ENCODE measurements at regions not wholly inside any gene's neighbourhood (a gene's known extent, or its start where the extent isn't known, plus 50 kb on each side); places are given as distances from the start of the nearest gene placed in this dataset.
"Not testable (repeated sequence)": the region's sequence is repeated elsewhere in the genome, so short reads cannot be mapped to it uniquely, and the experiment has no call there.

DNA sequence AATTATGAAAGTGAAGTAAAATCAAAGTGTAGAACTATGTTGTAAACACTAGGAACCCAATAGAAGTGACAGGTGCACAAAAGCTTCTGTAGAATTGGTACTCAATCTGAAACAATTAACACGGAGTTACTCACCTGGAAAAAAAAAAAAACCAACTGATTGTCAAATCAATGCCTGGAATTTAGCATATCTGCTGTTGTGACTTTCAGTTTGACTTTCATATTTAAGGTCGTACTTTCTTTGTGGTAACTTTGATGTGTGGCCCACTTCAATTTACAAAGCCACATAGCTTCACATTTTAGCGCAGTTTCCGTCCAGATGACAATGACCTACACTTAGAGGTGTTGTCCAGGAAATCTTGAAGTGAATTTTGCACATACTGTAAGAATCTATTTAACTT, 1124.9 kb downstream of the STIM2 start:
- DNase-seq = no peak

DNA sequence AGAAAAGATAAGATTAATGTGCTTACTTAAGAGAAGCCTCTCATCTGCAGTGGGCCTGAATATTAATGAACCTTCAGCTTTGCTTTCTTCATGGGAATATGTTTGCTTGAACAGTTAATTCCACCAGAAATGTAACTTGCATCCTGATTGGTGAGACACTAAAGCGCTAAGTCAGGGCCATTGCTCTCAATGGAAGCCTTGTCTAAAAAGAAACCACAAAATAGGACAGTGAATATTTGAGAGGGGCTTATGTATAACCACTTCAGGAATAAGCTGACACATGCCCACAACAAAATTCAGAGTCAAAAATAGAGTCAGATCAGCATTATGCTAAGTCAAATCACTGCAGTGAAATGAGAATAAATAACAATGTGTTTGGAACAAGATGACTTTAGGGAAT, 1125.8 kb downstream of the STIM2 start:
- no peak for DNase-seq

DNA sequence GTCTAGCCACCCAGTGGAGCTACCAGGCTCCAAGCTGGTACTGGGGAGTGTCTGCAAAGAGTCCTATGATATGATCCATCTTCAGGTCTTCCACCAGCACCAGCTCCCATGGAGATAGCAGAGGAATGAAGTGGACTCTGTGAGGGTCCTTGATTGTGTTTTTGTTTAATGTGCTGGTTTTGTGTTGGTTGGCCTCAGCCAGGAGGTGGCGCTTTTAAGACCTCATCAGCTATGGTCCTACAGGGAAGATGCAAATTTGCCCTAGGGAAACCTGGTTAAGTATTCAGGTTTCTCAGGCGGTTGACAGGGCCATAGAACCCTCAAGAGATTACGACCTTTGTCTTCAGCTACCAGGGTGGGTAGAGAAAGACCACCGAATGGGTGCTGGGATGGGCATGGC, 1141.1 kb downstream of the STIM2 start:
- DNase-seq = no peak

DNA sequence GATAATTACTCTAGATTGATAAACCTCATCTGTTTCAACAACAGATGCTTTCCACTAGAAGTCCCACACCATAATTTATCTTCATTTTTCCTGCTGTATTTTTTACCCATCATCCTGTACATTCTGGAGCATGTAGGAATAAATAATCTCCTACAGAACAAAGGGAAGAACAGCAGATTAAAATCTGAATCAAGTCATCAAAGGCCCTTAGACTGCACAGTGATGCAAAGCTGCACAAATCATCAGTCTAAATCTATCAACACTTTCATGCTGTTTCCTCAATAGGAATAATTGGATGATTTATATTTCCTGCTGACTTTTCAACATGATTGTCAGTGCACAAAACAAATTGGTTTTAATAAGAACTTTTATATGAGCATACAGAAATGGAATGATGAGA, 1143.9 kb downstream of the STIM2 start:
- no peak for DNase-seq

DNA sequence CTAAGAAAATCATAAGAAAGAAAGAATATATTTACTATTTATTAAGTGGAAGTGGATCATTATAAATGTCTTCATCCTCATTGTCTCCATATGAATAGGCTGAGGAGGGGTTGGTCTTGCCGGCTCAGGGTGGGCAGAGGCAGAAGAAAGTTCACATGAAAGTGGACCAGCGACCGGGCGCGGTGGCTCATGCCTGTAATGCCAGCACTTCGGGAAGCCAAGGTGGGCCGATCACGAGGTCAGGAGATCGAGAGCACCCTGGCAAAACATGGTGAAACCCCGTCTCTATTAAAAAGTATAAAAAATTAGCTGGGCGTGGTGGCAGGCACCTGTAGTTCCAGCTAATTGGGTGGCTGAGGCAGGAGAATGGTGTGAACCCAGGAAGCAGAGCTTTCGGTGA, 1145.4 kb downstream of the STIM2 start:
- DNase-seq = no peak

DNA sequence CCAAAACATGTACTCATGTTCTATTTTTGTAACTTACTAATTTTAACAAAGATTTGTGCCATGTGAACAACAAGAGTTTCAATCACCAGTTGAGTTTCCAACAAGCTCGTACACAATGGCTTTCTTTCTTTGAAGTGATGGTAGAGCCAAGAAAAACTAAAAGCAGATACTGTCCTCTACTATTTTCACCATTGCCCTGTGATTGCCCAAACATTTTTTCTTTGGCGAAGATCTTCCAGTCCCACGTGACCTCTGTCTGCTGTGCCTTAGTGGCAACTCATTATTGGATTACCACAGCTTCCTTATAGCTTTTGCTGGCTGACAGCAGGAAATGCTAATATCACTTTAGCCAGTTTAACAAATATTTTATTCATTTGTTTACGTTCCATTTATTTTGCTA, 1147.1 kb downstream of the STIM2 start:
- no peak for DNase-seq

DNA sequence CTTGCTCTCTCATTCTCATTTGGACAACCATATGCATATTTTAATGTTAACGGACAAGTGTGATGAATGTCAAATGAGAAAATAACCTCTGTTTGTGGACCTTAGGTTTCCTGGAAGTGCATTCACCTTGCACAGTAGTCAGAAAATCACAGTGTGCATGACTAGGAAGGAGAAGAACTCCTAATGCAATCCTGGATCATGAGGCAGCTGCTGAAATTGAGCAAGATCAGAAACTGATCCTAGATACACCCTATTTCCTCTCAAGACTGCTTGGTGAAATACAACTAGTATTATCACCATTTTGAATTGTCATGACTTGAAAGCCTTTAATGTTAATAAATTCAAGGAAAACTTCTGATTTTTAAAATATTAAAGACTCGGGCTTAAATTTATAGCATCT, 1148.9 kb downstream of the STIM2 start:
- no peak for DNase-seq

DNA sequence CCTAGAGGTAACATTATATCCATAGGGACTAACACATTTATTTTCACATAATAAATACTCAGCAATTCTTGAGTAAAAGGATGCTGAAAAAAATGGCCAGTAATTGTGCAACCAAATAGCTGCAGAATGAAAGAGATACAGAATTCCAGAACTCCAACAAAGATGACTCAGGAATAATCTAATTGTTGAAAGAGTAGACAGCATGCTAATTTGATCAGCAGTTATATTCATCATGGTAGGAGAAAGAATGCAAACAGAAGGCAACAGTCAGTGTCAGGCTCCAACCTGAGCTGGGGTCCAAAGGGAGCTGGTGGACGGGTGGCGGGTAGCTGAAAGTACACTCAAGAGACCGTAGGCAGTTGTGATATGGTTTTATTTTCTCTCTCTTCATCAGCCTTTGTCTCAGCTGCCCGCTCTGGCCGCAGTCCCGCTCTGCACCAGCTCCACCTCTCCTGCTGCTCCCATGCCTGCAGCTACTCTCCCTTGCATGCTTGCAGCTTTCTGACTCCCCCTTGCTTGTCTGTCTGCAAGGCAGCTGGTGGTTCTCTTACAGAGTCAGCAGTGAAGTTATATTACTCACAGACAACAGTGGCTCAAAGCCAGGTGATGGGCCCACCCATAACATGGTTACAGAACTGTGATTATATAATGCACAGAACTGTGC, 1150.1 kb downstream of the STIM2 start:
- DNase-seq = no peak

DNA sequence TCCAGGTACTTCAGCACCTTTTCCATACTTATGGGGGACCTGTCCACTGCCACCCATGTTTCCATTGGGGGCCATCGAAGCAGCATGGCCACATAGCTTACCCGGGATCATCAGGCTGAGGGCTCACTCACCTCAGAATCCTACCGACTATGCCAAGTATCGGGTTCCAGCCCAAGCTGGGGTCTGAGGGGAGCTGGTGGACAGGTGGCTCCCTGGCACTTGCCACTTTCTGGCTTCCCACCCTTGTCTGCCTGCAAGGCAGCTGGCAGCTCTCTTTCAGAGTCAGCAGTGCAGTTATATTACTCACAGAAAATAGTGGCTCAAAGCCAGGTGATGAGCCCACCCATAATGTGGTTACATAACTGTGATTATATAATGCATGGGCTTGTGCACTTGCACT, 1153.8 kb downstream of the STIM2 start:
- no peak for DNase-seq

DNA sequence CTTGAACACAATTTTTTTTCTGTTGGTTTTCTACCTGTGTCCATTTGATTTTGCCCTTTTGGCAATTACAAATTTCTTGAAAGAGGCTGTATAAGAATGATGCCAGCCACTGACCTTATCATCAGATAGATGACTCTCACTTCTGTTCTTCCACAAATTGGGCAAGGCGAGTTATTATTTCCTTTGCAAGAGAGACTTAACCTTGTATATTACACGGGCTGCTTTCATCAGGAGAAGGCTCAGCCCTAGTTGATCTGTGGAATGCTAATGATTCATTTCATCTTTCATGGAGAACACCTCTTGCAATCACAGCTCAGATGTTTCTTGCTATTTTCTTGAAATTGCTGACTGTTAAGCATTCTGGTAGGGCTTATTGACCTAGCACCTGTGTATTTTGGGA, 1155.4 kb downstream of the STIM2 start:
- no peak for DNase-seq

DNA sequence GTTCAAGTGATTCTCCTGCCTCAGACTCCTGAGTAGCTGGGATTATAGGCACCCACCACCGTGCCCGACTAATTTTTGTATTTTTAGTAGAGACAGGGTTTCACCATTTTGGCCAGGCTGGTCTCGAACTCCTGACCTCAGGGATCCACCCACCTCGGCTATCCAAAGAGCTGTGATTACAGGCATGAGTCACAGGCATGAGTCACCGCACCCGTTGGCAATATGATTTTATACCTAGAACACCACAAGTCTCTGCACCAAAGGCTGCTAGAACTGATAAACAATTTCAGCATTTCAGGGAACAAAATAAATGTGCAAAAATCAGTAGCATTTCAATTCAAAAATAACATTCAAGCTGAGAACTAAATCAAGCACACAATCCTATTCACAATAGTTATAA, 1177.6 kb downstream of the STIM2 start:
- DNase-seq = not testable (repeated sequence)

DNA sequence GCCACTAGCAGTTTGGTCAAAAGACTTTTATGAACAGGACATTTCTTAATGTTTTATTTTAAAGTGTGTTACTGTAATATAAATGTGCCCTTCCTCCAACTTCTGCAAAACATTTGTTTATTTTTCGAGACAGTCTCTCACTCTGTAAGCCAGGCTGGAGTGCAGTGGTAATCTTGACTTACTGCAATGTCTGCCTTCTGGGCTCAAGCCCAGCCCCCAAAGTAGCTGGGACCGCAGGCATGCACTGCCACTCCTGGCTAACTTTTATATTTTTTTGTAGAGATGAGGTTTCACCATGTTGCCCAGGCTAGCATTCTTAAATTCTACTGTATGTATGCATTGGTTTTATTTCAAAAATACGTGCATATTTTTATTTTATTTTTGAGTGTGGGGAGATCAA, 1201.9 kb downstream of the STIM2 start:
- DNase-seq = no peak

DNA sequence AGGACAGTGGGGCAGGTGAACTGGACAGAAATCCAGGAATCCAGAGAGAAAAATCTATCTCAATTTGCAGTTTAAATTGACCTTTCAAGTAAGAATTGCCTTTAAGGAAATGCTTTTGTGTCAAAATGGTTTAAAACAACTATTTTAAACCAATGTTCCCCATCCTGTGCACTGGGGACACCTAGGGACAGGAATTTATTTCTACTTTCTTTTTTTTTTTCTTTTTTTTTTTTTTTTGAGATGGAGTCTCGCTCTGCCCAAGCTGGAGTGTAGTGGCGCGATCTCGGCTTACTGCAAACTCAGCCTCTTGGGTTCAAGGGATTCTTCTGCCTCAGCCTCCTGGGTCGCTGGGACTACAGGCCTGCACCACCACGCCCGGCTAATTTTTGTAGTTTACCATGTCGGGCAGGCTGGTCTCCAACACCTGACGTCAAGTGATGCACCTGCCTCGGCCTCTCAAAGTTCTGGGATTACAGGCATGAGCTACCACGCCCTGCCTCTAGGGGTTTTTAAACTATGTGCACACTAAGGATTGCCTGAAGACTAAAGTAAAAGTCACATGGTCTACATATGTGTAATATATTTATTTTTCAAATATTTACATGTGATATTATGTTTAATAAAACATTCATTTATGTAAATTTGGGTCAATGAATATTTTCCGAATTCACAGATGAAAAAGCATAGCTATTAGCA, 1213.4 kb downstream of the STIM2 start:
- no peak for DNase-seq

DNA sequence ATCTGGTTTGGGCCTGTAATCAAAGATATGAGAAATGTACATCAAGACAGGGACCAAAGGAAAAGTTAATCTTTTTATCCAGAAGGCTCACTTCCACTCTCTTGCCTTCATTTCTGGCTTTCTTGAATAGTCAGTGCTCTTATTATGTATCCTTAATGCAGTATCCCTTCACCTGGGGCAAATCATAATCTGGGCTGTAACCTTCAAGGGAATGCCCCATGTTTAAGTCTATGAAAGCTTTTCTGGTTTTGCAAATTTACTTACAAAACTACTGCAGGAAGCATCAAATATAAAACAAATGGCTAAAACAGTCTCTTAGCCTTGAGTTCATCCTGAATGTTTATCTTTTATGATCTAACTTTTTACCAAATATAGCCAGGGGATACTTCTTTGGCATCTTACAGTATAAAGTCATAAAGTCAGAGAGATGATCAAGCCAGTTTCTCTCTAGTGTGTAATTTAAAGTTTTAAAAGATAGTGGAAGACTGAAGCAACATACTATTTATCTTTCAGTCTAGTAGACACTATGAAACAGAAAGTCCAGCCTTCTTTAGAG, 1214.8 kb downstream of the STIM2 start:
- DNase-seq = no peak

DNA sequence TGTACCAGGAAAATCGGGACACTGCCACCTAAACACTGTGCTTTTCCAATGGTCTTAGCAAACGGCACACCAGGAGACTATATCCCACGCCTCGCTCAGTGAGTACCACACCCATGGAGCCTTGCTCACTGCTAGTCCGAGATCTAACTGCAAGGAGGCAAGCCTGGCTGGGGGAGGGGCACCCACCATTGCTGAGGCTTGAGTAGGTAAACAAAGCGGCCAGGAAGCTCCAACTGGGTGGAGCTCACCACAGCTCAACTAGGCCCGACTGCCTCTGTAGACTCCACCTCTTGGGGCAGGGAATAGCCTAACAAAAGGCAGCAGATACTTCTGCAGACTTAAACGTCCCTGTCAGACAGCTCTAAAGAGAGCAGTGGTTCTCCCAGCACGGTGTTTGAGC, 1216.6 kb downstream of the STIM2 start:
- not testable (repeated sequence) for DNase-seq

DNA sequence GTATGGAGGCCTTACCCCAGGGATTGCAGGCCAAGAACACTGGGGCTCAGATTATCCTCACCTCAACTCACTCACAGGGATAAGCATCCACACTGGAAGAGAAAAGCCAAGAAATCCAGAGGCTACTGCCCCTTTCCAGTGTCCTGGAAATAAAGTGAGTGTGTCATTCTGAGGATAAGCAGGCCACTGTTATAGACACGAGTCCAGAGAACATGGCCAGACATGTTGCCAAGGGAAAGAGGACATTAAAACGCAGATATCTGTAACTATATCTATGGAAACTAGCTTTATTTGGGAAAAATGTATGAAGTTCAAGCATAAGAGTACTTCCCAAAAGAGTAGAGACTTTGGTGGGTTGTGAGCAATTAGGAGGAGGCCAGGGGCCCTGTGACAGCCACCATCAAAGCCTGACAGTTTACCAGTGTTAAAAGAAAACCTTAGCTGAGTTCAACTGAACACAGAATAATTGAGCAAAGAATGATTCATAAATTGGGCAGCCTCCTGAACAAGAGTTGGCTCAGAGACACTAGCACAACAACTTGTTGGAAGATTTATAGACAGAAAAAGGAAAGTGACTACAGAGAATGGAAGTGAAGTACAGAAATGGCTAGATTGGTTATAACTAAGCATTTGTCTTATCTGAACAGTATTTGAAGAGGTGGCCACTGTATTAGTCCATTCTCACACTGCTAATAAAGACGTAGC, 1222.2 kb downstream of the STIM2 start:
- DNase-seq = no peak

DNA sequence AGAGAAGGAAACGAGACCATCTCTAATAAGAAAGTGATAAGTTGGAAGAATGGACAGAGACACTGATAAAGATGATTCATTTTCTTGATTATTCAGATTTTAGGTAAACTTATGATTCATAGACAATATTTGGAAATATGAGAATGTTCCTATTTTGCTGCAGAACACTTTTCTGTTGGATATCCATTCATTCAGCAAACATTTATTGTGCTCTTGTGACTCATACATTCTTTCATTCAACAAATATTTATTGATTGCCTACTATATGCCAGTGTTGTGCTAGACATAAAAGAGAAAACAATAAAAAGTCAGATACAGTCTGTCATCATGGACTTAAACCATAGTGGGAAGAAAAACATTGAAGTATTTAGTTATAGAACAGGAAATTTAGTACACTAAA, 1232.0 kb downstream of the STIM2 start:
- no peak for DNase-seq

DNA sequence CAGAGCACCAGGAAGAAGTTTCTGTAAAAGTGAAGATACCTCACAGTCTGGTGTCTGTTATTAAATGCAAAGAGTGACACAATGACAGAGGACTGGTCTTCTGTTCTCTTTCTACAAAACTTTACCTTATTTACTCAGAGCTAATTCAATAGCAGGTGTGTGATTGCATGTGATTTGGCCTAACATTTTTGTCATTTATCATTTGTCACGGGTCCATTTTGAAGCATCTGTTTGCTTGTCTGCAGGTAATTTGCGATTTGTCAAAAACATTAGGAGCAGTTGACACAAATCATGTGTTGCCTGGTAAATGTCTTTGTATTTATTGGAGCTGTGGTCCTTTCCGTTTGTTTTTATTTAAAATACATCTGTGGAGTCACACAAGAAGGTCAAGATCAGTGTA, 1232.4 kb downstream of the STIM2 start:
- no peak for DNase-seq

DNA sequence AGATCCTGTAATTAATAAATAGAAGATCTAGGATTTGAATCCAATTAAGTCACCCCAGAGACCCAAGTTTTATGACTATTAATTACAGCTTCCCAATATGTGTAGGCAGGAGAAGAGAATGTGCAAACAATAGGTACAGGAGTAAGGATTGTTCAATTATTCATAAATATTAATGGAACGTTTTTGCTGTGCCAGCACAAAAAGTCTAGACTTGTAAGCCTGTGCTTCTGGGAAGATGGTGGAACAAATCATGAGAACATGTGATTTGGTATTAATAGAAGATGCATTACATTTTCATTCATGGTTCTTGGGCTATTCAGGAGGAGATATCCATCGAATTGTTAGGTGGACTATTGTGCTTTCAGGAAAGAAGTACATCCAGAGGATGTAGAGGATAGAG, 1240.9 kb downstream of the STIM2 start:
- DNase-seq = no peak

DNA sequence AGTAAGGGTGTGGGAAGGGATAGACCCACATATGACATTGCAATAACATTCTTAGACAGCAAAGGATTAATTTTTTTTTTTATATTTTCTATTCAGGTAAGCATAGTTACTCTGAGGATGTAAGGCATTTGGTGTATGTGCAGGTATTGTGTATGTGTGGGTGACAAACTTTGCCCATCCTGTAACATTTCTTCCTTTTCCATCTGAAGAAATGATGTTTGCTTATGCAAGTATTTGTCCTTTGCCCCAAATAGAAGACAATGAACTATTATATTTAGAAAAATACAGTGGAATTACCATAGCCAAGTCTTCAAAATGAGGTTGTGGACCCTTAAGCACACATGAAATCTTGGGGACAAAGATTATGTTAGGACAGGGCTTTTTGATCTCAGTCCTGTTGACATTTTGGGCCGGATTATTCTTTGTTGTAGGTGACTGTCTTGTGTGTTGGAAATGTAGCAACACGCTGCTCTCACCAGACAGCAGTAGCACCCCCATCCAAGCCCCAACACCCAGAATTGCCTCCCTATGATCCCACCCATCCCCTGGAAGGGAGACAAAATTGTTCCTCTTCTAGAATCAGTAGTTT, 1244.7 kb downstream of the STIM2 start:
- DNase-seq = no peak

DNA sequence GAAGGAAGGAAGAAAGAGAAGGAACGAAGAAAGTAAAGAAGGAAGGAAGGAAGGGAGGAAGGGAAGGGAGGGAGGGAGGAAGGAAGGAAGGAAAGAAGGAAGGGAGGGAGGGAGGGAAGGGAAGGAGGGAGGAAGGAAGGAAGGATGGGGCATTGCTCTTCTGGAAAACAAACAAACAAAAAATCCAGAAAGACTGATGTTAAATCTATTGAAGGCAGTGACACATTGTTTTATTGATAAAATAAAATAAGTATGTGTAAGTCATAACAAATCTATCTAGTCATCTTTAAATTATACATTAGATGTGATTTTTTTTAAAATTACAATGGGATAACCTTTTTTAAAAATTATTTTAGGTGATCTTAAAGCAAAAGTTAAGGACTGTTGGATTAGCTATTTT, 1245.5 kb downstream of the STIM2 start:
- no peak for DNase-seq

DNA sequence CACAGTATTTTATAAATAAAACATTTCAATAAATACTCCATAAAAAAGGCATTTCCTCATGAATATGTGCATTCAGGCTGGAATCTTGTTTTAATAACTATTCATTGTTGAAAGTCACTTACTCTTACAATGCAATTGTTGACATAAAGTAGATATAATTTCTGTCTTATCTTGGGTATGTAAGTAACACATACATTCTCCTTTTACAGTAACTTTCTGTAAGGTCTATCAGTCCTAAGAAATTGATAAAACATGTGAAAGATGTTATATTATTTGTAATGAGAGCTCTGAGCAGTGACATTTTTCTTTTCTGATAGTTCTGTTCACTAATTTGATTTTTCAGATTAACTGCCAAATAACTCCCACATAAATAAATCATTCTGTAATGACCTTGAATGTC, 1249.2 kb downstream of the STIM2 start:
- DNase-seq = no peak

DNA sequence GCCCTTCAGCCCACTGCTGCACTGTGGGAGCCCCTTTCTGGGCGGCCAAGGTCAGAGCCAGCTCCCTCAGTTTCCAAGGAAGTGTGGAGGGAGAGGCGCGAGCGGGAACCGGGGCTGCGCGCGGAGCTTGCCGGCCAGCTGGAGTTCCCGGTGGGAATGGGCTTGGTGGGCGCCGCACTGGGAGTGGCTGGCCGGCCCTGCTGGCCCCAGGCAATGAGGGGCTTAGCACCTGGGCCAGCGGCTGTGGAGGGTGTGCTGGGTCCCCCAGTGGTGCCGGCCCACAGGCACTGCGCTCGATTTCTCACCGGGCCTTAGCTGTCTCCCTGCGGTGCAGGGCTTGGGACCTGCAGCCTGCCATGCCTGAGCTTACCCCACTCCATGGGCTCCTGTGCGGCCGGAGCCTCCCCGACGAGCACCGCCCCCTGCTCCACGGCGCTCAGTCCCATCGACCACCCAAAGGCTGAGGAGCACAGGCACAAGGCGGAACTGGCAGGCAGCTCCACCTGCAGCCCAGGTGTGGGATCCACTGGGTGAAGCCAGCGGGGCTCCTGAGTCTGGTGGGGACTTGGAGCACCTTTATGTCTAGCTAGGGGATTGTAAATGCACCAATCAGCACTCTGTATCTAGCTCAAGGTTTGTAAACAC, 1252.2 kb downstream of the STIM2 start:
- DNase-seq = not testable (repeated sequence)

All from right forelimb (tissue), 1 donor.